ENCODE measurements at regions not wholly inside any gene's neighbourhood (a gene's known extent, or its start where the extent isn't known, plus 50 kb on each side); places are given as distances from the start of the nearest gene placed in this dataset.

GRCh38 chr7:46068159-46068558 lies 147.1 kb upstream of the IGFBP3 start:
- Histone ChIP-seq H3K79me2 (ENCODE audit: insufficient read depth, low read length) (no peaks in the 10 kb centered on the region), H3K4me3 (ENCODE audit: insufficient read depth, low read depth, low read length) (no peak overlapping the region), H4K20me1 (ENCODE audit: insufficient read depth, low read length) (no peaks in the 10 kb centered on the region), H3K4me1 (ENCODE audit: insufficient read depth, low read length) (peaks cover 7% of the 10 kb centered on the region), H3K27me3 (ENCODE audit: insufficient read depth, low read length) (no peaks in the 10 kb centered on the region), H3K36me3 (ENCODE audit: insufficient read depth, low read length) (no peaks in the 10 kb centered on the region), H3K4me2 (ENCODE audit: low read length) (no peak overlapping the region), H3K9me3 (ENCODE audit: insufficient read depth, low read depth, low read length) (no peaks in the 10 kb centered on the region), H3K27ac (ENCODE audit: low read depth, low read length) (no peak overlapping the region), H3K9ac (ENCODE audit: low read length) (no peak overlapping the region), H2AFZ (ENCODE audit: low read depth, low read length) (no peak overlapping the region)
- Mint-ChIP-seq H3K27me3 (ENCODE audit: low read depth, unreplicated experiment) (no peaks in the 10 kb centered on the region), H3K36me3 (ENCODE audit: low read depth, unreplicated experiment) (no peaks in the 10 kb centered on the region), H3K4me1 (ENCODE audit: low read depth, unreplicated experiment) (peaks cover 15% of the 10 kb centered on the region), H3K4me3 (ENCODE audit: unreplicated experiment) (no peak overlapping the region), H3K9me3 (ENCODE audit: unreplicated experiment) (no peaks in the 10 kb centered on the region), H3K27ac (ENCODE audit: unreplicated experiment) (no peak overlapping the region)
- TF ChIP-seq CTCF (IDR thresholded peaks at IDR 0.05; ENCODE audit: insufficient read depth, low read depth, low read length) (no peak), EZH2 (IDR thresholded peaks at IDR 0.05; ENCODE audit: insufficient read depth, low read length) (no peak)
- DNase-seq (ENCODE audit: low read depth) (no peak), FAIRE-seq (no peak)

GRCh38 chr7:46059308-46060020 lies 138.4 kb upstream of the IGFBP3 start:
- H3K9ac ChIP-seq (ENCODE audit: low read length) = no peak overlapping the region
- DNase-seq (ENCODE audit: low read depth) = no peak
- no peak overlapping the region for H3K4me3 Mint-ChIP-seq (ENCODE audit: unreplicated experiment)
- TF ChIP-seq CTCF (IDR thresholded peaks at IDR 0.05; ENCODE audit: insufficient read depth, low read depth, low read length) = no peak
- TF ChIP-seq EZH2 (IDR thresholded peaks at IDR 0.05; ENCODE audit: insufficient read depth, low read length) = no peak
- H3K36me3 ChIP-seq (ENCODE audit: insufficient read depth, low read length) = no peaks in the 10 kb centered on the region
- H3K4me2 ChIP-seq (ENCODE audit: low read length) = no peak overlapping the region
- peaks cover 3% of the 10 kb centered on the region for H3K9me3 Mint-ChIP-seq (ENCODE audit: unreplicated experiment)
- no peaks in the 10 kb centered on the region for H4K20me1 ChIP-seq (ENCODE audit: insufficient read depth, low read length)
- H3K27ac ChIP-seq (ENCODE audit: low read depth, low read length) = no peak overlapping the region
- H3K27ac Mint-ChIP-seq (ENCODE audit: unreplicated experiment) = no peak overlapping the region
- no peaks in the 10 kb centered on the region for H3K9me3 ChIP-seq (ENCODE audit: insufficient read depth, low read depth, low read length)
- H3K36me3 Mint-ChIP-seq (ENCODE audit: low read depth, unreplicated experiment) = no peaks in the 10 kb centered on the region
- H3K27me3 ChIP-seq (ENCODE audit: insufficient read depth, low read length) = no peaks in the 10 kb centered on the region
- no peaks in the 10 kb centered on the region for H3K4me1 ChIP-seq (ENCODE audit: insufficient read depth, low read length)
- no peak for FAIRE-seq
- no peak overlapping the region for H3K4me3 ChIP-seq (ENCODE audit: insufficient read depth, low read depth, low read length)
- peaks cover 2% of the 10 kb centered on the region for H3K4me1 Mint-ChIP-seq (ENCODE audit: low read depth, unreplicated experiment)
- no peaks in the 10 kb centered on the region for H3K79me2 ChIP-seq (ENCODE audit: insufficient read depth, low read length)
- no peaks in the 10 kb centered on the region for H3K27me3 Mint-ChIP-seq (ENCODE audit: low read depth, unreplicated experiment)
- H2AFZ ChIP-seq (ENCODE audit: low read depth, low read length) = no peak overlapping the region

- H3K79me2 ChIP-seq (ENCODE audit: insufficient read depth, low read length) = no peaks in the 10 kb centered on the region
- FAIRE-seq (no peak), DNase-seq (ENCODE audit: low read depth) (peak; percentile 62)
- H3K27ac ChIP-seq (ENCODE audit: low read depth, low read length) = no peak overlapping the region
- H3K27me3 ChIP-seq (ENCODE audit: insufficient read depth, low read length) = no peaks in the 10 kb centered on the region
- H4K20me1 ChIP-seq (ENCODE audit: insufficient read depth, low read length) = no peaks in the 10 kb centered on the region
- H3K9ac ChIP-seq (ENCODE audit: low read length) = no peak overlapping the region
- no peak overlapping the region for H3K4me2 ChIP-seq (ENCODE audit: low read length)
- no peak overlapping the region for H3K27ac Mint-ChIP-seq (ENCODE audit: unreplicated experiment)
- TF ChIP-seq CTCF (IDR thresholded peaks at IDR 0.05; ENCODE audit: insufficient read depth, low read depth, low read length) (no peak), EZH2 (IDR thresholded peaks at IDR 0.05; ENCODE audit: insufficient read depth, low read length) (no peak)
- peaks cover 3% of the 10 kb centered on the region for H3K9me3 Mint-ChIP-seq (ENCODE audit: unreplicated experiment)
- H3K36me3 Mint-ChIP-seq (ENCODE audit: low read depth, unreplicated experiment) = no peaks in the 10 kb centered on the region
- no peaks in the 10 kb centered on the region for H3K9me3 ChIP-seq (ENCODE audit: insufficient read depth, low read depth, low read length)
- no peaks in the 10 kb centered on the region for H3K36me3 ChIP-seq (ENCODE audit: insufficient read depth, low read length)
- no peak overlapping the region for H2AFZ ChIP-seq (ENCODE audit: low read depth, low read length)
- H3K27me3 Mint-ChIP-seq (ENCODE audit: low read depth, unreplicated experiment) = no peaks in the 10 kb centered on the region
- no peak overlapping the region for H3K4me3 ChIP-seq (ENCODE audit: insufficient read depth, low read depth, low read length)
- H3K4me3 Mint-ChIP-seq (ENCODE audit: unreplicated experiment) = no peak overlapping the region
- peaks cover 5% of the 10 kb centered on the region for H3K4me1 Mint-ChIP-seq (ENCODE audit: low read depth, unreplicated experiment)
- H3K4me1 ChIP-seq (ENCODE audit: insufficient read depth, low read length) = no peaks in the 10 kb centered on the region
These were observed 137.2 kb upstream of the IGFBP3 start for GRCh38 chr7:46058086-46058823.
